ENCODE measurements at regions not wholly inside any gene's neighbourhood (a gene's known extent, or its start where the extent isn't known, plus 50 kb on each side); places are given as distances from the start of the nearest gene placed in this dataset.
"Not testable (repeated sequence)": the region's sequence is repeated elsewhere in the genome, so short reads cannot be mapped to it uniquely, and the experiment has no call there.

- TF ChIP-seq CTCF (IDR thresholded peaks at IDR 0.05 in 4 of 5, conservative IDR thresholded peaks at IDR 0.05 in 1 of 5); POLR2A (IDR thresholded peaks at IDR 0.05): not testable (repeated sequence)
Observed at GRCh38 chr6:73990609-73991238, 294.7 kb downstream of the CD109 start.
